NOMO-1 (cell line): ENCODE measurements at regions not wholly inside any gene's neighbourhood (a gene's known extent, or its start where the extent isn't known, plus 50 kb on each side); places are given as distances from the start of the nearest gene placed in this dataset.
"Not testable (repeated sequence)": the region's sequence is repeated elsewhere in the genome, so short reads cannot be mapped to it uniquely, and the experiment has no call there.

ENCODE experiments used
- DNase-seq, 2 experiments: peaks; one replicate each; lab custom pipeline; 2025; ENCODE audit not compliant: unreplicated experiment in 2 of 2; lab: John Stamatoyannopoulos, UW

DNA sequence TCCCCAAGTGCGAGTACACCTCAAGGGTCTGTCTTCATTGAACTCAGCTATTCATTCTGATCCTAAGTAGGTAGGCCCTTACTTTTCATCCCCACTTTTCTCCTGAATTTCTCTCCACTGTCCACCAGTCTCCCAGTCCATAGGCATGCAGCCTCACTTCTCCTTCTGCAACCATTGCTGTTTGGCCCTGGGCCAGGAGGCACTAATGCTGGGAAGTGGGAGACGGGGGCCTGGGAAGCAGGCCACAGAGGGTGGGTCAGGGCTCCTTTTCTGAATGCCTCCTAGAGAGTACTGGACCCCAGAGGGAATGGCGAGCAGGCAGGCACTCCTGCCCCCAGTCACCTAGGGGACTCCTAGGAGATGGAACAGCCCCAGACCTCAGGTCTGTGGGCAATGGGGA is 203.5 kb upstream of the RPL34 start:
- no peak for DNase-seq

DNA sequence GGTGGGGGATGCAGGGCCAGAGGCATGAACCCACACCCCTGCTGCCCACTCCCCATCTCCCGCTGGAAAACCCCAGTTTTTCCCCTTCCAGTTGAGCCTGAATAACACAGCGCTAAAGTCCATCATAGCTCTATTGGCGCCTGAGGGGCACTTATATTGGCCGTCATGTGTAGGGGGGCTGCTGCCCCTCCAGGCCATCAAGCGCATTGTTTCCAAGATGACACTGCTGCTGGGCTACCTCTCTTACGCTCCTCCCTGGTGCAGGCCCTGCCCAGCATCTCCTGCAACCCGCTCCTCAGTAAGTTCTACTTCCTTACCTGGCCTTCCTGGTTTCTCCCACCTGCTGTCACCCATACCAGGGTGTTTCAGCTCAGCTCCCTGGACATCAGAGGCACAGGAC is 205.0 kb upstream of the RPL34 start:
- no peak for DNase-seq

DNA sequence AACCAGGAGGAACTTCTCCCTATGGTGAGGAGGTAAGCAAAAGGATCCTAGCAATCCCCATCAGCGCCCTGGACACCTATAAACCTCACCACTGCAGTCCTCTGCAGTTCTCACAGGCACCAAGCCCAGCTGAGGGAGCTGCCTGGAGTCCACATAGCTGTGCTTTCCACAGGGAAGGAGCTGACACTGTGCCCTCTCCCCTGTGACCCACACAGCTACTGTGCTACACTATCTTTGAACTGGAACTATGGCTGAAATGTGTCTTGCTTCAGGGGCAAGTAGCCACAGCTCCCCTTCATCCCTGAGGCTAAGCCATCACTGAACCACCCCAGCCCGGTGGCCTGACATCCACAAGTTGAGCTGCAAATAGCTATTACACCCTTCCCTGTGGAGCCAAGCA is 208.5 kb upstream of the RPL34 start:
- DNase-seq = no peak

DNA sequence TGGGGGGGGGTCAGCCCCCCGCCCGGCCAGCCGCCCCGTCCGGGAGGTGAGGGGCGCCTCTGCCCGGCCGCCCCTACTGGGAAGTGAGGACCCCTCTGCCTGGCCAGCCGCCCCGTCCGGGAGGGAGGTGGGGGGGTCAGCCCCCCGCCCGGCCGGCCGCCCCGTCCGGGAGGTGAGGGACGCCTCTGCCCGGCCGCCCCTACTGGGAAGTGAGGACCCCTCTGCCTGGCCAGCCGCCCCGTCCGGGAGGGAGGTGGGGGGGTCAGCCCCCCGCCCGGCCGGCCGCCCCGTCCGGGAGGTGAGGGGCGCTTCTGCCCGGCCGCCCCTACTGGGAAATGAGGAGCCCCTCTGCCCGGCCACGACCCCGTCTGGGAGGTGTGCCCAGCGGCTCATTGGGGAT is 210.7 kb upstream of the RPL34 start:
- DNase-seq = not testable (repeated sequence)

DNA sequence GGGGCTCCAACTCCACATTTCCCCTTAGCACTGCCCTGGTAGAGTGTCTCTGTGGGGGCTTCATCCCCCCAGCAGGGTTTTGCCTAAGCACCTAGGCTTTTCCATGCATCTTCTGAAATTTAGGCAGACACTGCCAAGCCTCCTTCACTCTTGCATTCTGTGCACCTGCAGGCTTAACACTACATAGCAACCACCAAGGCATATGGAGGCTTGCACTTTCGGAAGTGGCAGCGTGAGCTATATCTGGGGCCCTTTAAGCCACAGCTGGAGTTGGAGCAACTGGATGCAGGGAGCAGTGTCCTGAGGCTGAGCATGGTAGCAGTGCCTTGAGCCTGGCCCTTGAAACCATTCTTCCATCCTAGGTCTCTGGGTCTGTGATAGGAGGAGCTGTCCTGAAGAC is 214.8 kb upstream of the RPL34 start:
- no peak for DNase-seq

DNA sequence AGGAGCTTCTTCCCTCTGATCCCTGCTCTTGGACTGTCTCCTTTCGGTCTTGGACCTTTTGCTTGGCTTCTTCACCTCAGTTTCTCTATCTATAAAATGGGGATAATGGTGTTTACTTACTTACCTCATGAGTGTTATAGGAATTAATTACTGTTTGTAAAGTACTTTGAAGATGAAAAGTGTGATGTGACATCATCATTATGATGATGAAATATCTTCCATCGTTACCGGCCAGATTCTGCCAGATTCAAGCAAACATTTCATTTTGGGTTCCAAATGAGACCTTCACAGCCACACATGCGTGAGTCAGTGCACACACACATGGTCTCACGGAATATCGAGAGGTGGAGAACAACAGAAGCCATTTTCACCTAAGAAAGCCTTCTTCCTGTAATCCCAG is 220.1 kb upstream of the RPL34 start:
- DNase-seq = no peak

DNA sequence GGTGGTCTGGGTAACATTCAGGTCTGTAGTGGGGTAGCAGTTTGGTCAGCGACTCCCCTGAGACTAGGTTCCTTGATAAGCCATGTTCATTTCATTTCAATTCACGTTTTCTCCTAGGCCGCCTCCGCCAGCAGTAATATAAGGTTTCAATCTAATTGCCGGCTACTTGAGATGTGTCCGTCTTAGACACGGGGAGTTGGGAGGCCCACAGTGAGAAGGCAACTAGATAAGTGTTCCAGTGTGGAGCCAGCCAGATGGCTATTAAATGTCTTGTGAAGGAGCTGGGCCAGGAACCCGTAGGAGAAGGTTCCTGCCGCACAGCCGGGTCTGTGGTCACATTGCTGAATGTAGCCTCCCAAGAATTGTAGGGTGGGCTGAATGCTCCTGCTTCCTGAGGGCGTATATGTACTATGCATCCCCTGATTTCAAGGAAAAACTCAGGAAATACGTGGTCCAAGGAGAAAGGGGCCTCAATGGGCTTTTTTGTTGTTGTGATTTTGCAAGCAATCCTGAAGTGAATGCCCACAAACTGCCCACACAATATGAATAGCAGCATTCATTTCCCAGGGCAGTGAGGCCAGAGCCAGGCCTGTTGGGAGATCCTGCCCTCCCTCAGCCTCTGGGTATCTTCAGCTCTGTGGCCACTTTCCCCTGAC is 220.6 kb upstream of the RPL34 start:
- no peak for DNase-seq

DNA sequence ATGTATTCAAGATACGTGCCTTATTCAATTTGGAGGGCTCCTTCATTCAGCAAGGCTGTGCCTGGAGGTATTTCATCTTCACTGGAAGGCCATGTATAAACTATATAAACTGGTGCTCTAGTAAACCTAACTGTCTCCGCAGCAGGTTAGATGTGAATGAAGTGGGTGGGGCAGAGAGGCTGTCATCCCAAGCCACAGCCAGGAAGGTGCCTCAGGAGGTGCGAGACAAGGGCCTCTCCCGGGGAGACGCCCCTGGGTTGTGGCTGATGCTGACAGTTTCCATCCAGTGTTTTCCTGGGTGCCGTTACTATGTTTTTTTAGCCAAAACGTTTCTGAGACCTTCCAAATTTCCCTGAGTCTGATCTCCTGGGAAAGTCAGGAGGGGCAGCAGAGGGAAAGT is 221.5 kb upstream of the RPL34 start:
- no peak for DNase-seq

DNA sequence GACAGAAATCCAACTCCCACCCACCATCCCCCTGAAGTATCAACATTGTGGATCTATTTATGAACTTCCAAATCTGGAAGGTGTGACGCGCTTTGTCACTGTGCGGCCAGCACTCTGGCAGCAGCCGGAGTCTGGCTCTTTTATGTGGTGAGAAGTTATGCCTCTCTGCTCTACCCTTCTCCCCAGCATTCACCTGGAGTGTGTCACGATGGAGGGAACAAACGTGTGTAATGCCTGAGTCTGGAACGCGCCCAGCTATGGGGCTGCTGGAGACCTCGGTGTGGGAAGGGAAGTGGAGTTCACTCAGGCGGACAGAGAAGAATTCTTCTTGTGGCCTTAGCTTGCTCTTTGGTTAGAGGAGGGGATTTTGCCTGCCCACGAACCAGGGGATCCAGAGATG is 222.1 kb upstream of the RPL34 start:
- no peak for DNase-seq

DNA sequence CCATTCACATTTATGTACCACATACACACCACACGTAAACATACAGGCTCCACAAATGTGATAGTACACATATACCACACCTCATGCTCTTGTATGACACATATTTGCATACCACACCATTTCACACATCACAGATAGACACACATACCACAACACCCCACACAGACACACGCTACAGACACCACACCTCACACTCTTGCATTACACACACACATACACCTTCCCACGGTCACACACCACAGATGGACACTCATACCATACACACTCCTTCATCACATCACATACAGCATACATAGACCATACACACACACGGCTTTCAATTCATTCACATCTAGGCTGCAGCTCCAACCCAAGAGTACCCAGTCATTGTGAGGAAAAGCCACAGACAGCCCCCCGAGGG is 222.5 kb upstream of the RPL34 start:
- DNase-seq = no peak

DNA sequence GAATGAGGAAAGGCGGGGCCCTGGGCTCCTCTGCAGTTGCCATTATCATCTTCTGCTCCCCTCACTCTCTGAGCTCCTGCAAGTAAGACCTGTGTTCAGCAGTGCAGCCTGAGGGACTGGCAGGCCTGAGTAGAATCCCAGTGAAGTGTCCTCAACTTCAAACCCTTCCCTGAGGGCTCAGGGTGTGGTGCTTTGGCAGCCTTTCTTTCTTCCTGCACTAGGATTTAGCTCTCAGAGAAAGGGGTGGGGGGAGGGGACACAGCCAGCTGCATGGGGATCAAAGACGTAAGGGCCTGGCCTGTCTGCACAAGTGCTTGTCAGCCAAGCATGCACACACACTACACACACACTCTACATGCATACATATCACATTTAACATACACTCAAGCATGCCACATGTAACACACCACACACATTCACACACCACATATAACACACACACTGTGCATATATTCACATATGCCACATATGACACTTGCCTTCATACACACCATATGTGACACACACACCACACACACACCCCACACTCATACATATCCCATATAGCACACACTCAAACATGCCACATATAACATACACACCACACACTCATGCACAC is 223.4 kb upstream of the RPL34 start:
- DNase-seq = no peak

DNA sequence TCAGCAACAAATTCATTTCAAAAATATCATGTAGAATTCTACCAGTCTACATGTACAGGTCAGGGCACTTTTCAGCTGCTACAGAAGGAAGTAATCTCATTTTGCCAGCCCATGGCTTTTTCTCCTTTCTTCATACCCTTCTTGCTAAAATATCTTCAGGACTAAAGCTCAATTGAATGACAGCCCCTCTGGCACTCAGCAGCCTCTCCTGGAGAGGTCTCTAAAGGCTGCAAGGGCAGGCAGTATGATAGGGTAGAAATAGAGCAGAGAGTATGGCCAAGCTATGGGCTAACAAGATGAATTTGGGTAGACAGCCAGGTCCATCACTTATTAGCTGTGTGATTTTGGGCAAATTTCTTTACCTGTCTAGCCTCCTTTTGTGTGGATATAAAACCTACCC is 224.6 kb upstream of the RPL34 start:
- DNase-seq = no peak

DNA sequence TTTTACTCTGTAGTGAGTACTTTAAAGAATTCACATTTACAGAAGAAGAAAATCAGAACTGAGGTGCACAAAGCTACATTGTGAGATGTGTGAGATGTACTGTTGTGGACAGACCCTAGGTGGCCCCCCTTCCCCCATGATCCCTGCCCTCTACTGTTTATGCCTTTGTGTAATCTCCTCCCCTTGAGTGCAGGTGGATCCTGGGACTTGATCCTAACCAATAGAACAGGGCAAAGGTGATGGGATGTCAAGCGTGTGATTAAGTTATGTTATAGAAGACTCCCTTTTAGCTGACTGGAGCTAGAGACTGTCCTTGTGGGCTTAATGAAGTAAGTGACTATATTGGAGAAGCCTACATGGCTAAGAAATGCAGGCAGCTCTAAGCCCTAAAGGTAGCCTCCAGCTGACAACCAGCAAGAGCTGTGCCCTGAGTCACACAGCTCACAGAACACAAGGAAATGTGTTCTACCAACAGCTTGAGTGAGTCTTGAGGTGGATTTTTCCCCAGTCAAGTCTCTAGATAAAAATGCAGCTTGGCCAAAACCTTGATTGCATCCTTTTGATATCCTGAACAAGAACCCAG is 225.2 kb upstream of the LEF1 start:
- DNase-seq = no peak

DNA sequence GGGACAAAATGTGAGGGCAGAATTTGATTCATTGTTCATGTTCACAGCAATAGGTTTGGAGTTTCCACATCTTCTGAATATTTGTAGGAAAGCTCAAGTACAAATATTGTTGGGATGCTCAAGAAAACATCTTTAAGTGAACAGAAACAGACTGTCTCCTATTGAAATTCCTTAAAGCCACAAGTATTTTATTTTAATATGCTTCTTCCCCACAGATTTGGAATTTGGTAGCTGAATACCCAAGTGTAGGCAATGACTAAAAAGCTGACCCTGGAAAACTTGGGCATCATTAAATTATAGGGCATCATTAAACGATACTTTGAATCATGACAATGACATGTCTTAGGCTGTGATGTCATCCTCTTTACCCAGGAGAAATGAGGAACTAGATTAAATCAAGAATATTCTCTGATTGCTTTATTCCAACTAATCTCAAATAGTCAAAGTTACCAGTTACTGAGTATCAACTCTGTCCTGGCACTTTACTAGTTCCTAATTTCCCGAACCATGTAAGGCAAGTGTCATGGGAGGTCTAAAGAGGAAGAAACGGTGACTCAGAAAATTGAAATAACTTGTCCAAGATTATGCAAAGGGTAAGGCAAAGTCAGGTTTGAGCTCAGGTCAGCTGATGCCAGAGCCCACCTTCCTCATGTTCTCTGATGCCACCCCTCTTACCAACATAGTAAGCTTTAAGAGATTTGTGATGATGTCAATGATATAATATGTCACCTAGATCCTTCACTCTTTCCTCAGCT is 223.1 kb upstream of the LEF1 start:
- no peak for DNase-seq

DNA sequence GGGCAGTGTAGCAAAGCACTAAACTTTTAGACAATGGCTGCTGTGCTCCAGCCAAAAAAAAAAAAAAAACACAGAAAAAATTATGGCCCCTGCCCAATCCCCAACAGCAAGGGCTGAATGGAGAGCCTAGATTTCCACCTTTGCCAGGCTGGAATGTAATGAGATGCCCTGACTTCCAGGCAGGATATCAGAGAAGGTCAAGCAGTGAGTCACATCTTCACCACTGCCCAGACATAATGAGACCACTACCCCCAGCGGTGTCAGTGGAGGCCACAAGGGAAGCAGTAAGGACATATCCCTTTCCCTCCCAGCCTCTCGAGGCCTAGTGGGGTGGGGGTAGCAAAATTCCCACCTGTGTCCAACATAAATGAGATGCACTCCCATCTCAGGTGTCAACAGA is 216.3 kb upstream of the LEF1 start:
- no peak for DNase-seq

DNA sequence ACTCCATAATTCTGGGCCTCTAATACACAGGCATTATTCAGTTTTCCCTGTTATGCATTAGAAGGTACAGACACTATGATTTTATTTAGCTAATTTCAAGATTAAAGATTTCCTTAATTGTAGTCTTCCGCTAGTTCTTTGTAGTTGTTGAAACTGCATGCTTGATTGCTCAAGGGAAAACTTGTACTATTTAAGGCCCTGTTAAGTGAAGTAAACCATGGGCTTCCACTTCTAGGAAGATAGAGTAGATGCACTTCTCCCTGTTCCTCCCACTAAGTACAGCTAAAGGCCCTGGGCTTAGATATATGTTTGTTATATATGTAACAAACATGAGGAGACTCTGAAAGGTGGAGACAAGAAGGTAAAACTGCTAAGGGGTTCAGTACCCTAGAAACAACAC is 215.8 kb upstream of the LEF1 start:
- no peak for DNase-seq

DNA sequence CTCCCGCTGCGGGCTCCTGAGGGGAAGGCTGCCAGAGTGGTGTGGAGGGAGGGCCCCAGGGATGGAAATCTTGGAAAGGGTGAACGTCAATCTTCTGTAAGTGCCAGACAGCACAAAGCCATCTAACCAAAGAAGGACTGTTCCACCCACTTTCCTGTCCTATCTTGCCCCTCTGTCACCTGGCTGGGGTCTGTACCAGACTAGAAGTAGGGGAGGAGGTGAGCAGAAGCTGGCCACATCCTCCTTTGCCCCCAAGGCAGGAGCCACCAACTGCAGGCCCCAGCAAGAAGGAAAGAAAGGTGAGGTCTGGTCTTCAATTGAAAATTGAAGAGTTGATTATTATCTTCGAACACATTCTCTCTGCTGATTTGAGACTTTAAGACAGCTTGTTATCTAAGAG is 214.4 kb upstream of the LEF1 start:
- DNase-seq = no peak

DNA sequence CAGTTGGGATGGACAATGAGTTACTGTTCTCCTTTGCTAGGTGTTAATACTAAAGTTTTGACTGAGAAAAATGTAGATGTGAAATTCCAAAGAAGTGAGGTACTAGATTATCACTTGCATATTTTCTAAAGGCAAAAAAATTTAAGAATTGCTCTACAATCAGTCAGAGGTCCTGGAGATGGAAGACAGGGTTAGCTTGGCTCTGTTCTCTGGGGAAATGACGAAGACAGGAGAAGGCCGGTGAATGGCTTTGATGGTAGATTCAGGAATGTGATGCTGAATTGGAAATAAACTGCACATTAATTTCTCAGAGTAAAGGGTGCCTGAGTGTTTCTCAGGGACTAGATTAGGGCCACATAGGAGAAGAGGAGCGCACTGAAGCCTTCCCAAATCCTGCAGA is 214.0 kb upstream of the LEF1 start:
- DNase-seq = no peak

DNA sequence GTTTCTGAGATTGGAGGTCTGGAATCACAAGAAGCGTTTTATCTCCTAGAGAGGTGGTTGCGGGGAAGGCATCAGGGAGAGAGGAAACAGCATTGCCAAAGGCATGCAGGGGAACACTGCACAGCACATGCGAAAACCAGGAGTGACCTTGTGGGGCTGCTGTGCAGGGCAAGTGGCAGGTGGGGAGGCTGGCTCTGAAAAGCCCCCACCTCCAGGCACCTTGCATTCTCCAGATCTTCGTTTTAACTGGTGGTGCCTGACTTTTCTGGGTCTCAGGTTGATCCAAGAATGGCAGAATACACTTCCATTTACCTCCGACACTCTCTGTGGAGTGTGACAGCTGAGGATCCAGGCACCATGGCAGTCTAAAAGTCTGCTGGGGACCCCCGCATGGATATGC is 209.4 kb upstream of the LEF1 start:
- no peak for DNase-seq

DNA sequence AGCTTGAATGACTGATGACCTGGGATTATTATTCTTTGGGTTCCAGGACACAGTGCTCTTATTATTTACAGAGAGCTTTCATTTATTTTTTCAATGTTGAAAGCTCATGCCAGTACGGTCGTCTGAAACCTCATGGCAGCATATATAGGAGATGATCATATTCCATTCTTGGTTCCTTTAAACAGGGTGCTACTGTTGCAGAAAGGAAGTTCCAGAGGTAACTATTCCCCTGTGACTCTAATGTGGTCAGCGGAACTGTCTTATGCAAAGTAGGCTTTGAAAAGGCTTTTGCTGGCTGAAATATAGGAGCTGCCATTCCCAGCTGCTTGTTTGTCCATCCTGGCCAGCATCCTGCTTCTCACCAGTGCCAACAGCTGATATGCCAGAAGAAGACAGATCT is 208.3 kb upstream of the LEF1 start:
- DNase-seq = no peak

DNA sequence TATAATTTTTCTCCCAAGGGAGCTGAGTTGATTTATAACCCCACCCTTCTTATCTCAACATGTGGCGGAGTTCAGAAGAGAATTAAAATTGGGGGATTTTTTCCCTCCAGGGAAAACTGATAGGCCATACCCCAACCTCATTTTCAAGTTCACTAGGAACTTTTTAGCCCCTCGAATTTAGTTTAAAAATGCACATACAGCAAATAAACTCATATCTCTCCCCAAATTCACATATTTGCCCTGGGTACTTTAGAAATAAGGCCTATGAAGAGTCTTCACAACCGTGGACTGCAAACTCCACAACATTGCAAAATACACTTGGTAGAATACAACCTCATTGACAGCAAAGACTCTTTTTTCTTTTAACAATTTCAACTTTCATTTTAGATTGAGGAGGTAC is 206.7 kb upstream of the LEF1 start:
- DNase-seq = no peak

DNA sequence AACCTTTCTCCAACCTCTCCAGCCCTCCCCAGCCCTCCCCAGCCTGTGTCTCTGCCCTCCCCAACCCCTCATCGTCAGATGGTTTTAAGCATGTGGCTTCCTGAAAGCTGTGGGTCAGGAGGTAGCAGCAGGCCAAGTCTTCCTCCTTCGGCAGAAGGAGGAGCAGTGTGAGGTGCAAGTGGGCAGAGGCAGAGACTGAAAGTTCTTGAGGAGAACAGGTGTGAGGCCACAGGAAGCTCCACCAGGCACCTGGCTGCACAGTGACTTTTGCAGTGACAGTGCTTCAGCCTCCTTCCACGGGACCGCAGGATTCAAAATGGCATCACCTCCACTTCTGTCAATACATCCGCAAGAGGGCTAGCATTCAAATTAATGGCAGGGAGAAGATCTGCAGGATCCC is 203.9 kb upstream of the LEF1 start:
- DNase-seq = no peak
